ENCODE measurements at regions not wholly inside any gene's neighbourhood (a gene's known extent, or its start where the extent isn't known, plus 50 kb on each side); places are given as distances from the start of the nearest gene placed in this dataset.

DNA sequence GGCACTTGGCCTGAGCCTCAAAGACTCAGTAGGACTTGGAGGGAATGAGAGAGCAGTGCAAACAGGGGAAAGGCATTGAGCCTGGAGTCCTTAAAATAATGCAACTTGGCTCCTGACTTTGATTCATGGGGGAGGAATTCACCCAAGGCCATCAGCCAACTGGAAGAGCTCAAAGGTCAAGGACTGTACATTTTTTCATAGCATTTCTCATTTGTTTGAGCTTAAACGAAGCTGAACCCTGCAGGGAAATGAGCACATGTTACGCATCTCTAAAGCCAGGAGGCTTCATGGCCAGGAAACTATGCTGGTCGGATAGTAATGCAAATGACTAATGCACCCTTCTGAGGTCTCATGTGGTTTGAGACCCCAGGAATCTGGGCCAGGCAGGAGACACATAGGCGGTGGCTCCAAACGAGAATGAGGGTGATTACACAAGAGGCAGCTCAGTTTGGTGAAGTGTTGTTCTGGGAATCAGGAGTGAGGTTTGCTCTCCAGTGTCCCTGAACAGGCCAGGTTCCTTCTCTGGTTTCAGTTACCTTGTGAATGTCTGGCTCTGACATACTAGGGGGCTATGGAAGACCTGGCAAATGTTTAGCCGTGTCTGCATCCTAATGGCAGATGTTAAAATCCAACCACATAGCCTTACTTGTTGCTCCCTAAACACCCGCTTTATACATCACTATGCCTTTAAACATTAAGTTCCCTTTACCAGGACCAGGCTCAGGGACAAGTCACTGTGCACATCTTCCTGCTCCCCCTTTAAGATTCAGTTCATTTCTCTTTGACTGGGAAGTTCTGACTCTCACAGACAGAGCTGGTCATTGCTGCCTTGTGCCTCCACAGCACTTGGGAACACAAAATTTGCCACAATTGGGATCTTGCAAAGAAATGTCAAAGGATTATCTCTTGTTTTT is 503.9 kb upstream of the USP24 start:
- DNase-seq (ENCODE audit: low read depth in 2 of 2), result no peak

DNA sequence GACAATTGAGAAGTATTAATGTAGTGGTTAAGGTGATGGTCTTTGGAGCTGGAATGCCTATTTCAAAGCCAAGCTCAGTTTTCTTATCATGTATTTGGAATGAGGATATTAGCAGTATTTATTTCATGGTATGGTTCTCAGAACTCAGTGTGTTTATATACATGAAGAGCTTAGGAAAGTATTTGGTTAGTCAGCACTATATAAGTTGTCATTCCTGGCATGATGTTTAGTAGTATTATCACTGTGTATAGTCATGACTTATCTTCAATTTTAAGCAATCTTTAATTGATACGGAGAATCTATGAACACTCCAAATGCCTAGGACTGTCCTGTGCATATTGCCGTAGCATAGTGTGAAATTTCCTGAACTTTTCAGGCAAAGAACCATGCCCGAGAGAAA is 501.9 kb upstream of the USP24 start:
- no peak for DNase-seq (ENCODE audit: low read depth in 2 of 2)

DNA sequence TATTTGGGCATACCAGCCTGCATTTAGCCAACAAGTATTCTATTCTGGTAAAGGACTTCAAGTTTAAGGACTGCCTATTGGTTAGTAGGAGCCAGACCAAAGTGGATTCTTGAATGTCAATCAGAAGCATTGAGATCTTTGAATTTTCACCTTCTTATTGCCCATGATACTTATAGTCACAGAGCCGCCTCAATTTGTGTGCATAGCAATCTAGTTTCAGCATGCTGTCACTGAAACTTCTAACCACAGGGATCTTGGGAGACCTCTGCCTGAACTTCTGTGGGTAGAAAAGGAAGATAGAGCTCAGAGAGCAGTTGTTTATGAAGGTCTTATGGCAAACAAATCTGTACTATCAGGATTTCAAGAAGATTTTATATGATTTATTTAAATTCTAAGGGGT is 501.4 kb upstream of the USP24 start:
- no peak for DNase-seq (ENCODE audit: low read depth in 2 of 2)

DNA sequence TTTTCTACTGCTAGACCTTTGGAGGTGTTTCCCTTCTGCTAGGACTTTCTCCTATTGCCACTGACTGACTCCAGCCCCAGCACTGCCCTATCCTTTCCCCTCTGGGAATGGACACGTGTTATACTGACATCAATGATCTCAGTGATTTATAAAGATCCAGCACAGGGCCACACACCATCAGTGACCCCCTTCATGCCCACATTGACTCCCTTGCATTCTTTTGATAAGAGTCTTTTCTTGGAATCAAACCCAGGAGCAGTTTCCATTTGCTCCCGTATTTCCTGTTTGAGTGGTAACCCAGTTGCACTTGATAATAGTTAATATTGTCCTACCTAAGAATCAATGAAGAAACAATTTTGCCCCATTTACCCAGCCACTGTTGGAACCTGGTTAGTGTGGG is 501.0 kb upstream of the USP24 start:
- DNase-seq (ENCODE audit: low read depth in 2 of 2), result no peak

GRCh38 chr1:55714230-55714629 is 499.1 kb upstream of the USP24 start:
- no peak for DNase-seq (ENCODE audit: low read depth in 2 of 2)

- DNase-seq (ENCODE audit: low read depth in 2 of 2), result no peak
These were observed 498.4 kb upstream of the USP24 start for GRCh38 chr1:55713516-55713915.

DNA sequence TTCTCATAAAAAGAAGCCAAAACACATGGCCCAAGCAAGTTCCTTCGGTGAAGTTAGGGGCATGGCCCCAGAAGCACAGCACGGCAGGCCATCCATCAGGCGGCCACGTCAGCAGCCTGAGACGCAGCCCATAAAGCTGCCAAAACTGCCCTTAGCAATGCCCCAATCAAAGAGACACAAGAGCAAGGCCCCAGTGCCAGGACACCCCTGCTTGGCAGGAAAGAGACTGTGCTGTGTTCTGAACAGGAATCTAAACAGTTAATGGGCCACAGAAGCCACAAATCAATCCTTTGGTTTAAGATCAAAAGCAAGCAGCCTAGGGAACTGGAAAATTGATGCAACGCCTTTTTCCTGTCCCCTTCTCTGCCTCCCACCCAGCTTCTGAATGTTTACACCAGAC is 497.0 kb upstream of the USP24 start:
- no peak for DNase-seq (ENCODE audit: low read depth in 2 of 2)

- no peak for DNase-seq (ENCODE audit: low read depth in 2 of 2)
These were observed 493.6 kb upstream of the USP24 start for GRCh38 chr1:55708781-55709180.

- DNase-seq (ENCODE audit: low read depth in 2 of 2), result no peak
These were observed 492.7 kb upstream of the USP24 start for GRCh38 chr1:55707846-55708245.

DNA sequence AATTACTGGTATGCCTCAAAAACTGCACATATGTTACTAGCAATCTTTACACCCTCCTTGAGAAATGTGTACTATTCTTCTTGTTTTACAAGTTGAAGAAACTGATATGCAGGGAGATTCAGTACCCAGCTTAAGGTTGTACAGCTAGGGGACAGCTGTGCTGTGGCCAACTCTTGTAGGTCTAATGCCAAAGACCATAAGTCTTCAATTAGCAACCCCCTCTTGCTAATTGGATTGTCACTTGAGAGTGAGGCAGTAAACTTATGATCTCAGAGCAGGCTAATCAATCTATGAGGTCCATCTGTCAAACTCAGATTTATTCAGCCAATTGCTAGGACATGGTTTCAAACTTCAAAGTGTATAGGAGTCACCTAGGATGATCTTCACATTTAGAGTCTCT is 492.0 kb upstream of the USP24 start:
- no peak for DNase-seq (ENCODE audit: low read depth in 2 of 2)

- no peak for DNase-seq (ENCODE audit: low read depth in 2 of 2)
These were observed 491.2 kb upstream of the USP24 start for GRCh38 chr1:55706397-55706796.

DNA sequence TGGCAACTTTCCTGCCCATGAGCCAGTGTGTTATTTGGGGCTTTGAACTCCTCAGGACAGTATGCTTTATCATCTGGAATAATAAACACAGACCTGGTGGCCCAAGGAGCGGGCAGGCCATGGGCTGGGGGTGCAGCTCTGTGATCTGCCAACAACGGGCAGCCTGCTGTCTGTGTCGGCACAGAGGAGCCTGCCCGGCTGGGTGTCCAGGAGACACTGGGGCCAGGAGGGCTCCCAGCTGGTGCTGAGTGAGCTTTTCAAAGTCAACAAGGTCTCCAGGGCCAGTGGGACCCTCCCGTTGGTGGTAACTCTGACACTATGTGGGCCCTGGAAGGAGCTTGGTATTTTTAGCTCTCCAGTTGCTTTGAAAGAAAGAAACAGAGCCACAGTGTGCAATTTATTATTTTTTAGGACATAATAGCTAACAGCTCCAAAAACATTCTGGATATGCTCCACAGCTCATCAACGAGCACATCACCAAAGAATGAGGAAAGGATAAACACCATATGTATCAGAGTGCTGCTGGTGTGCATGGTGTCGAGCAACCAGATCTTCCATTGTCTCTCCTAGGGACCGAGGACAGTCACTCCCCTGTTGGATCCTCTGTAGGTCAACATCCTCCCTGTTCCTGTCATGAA is 488.7 kb upstream of the USP24 start:
- no peak for DNase-seq (ENCODE audit: low read depth in 2 of 2)

DNA sequence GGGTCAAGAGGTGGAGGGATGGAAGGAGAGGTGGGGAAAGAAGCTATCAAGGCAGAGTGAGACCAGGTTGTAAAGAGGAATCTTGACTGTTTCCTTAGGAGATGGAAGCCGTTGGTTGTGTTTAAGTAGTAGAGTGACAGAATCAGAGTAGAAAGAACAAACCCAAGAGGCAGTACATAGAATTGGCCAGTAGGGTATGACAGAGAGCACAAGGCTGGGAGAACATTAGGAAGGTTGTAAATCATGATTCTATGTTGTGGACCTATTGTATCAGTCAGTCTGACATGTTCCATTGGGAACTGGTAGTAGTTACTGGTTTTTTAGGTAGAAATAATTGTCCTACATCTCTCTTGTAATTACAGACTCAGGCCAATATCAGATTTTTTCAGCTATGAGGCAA is 486.9 kb upstream of the USP24 start:
- DNase-seq (ENCODE audit: low read depth in 2 of 2), result no peak

- DNase-seq (ENCODE audit: low read depth in 2 of 2), result no peak
These were observed 485.4 kb upstream of the USP24 start for GRCh38 chr1:55700359-55701130.

DNA sequence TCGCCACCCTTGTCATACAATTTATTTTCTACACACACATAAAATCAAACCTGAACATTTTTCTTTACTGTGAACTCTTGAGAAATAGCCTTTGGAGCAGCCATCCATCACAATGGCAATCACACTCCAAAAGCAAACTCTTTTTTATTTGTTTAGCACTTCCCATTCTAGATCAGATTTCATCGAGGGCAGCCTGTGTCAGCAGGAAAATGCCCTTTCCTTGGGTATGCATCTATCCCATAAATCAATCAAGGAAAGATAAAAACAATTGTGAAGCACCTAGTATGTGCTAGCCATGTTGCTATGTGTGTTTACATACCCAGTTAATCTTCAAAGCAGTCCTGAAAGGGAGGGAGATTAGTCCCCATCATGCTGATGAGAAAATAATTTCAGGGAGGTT is 484.1 kb upstream of the USP24 start:
- no peak for DNase-seq (ENCODE audit: low read depth in 2 of 2)

DNA sequence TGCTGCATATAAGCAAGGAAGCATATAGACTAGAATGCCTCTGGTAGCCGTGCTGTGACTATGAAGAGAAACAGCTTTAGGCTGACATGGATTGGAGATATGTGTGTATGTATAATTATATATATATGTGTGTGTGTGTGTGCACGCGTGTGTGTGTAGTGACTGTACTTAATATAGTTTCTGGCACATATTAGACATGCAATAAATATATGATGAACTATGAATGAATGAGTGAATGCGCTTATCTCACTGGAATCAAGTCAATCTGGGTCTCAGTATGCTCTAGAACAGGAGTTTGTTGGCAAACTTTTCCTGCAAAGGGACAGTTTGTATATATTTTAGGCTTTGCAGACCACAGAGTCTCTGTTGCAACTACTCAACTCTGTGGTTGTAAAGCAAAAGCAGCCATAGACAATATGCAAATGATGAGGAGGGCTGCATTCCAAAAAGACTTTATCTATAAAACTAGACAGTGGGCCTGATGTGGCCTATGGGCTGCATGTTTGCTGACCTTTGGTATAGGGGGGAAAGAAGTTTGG is 482.9 kb upstream of the USP24 start:
- no peak for DNase-seq (ENCODE audit: low read depth in 2 of 2)

GRCh38 chr1:55696891-55697290 is 481.7 kb upstream of the USP24 start:
- DNase-seq (ENCODE audit: low read depth in 2 of 2), result no peak

- DNase-seq (ENCODE audit: low read depth in 2 of 2), result no peak
These were observed 481.1 kb upstream of the USP24 start for GRCh38 chr1:55696181-55696754.

DNA sequence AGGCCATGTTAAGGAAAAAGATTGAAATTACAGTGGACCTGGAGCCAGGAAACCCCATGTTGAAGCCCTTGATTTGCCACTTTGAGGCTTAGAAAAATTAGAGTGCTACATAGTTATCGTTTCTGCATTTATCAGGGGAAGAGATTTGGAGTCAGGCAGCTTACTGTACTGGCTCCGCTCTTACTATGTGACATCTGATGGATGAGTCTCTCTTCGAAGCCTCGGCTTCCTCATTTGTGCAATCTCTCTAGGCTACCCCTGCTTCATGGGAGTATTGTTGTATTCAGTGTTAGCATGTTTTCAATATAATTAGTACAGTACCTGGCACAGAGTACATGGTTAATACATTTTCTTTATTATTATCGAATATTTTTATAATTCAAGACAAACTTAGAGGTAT is 480.4 kb upstream of the USP24 start:
- DNase-seq (ENCODE audit: low read depth in 2 of 2), result no peak

GRCh38 chr1:55695151-55695550 is 480.0 kb upstream of the USP24 start:
- DNase-seq (ENCODE audit: low read depth in 2 of 2), result no peak

DNA sequence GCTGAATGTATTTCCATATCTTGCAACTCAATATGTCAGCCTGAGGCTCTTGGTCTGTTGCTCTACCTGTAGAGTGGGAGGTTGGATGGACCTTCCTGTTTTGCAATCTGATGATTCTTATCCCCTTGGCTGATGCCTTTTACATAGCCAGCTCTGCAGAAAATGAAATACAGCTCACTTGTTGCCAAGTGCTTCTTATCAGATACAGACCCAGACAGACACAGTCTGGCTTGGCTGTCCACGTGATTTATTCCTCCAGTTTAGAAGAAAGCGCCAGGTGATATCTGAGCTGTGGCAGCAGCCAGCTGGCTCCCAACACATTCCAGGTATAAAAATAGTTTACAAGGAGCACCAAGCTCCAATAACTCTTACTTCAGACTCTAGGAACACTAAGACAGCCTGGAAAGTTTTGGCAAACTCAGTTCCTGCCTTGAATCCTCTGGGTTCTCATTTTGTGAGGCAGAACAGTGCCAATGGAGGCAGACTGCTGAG is 479.2 kb upstream of the USP24 start:
- DNase-seq (ENCODE audit: low read depth in 2 of 2), result no peak

- DNase-seq (ENCODE audit: low read depth in 2 of 2), result no peak
These were observed 477.6 kb upstream of the USP24 start for GRCh38 chr1:55692726-55693125.
